EH (cell line): ENCODE measurements at regions not wholly inside any gene's neighbourhood (a gene's known extent, or its start where the extent isn't known, plus 50 kb on each side); places are given as distances from the start of the nearest gene placed in this dataset.

ENCODE experiments used
- DNase-seq: peaks from one replicate; pipeline ENCODE4 v3.0.0-alpha.2; 2015; ENCODE audit warnings: low read depth

GRCh38 chr6:6891949-6892461 lies 215.8 kb upstream of the RREB1 start:
- DNase-seq = no peak

DNA sequence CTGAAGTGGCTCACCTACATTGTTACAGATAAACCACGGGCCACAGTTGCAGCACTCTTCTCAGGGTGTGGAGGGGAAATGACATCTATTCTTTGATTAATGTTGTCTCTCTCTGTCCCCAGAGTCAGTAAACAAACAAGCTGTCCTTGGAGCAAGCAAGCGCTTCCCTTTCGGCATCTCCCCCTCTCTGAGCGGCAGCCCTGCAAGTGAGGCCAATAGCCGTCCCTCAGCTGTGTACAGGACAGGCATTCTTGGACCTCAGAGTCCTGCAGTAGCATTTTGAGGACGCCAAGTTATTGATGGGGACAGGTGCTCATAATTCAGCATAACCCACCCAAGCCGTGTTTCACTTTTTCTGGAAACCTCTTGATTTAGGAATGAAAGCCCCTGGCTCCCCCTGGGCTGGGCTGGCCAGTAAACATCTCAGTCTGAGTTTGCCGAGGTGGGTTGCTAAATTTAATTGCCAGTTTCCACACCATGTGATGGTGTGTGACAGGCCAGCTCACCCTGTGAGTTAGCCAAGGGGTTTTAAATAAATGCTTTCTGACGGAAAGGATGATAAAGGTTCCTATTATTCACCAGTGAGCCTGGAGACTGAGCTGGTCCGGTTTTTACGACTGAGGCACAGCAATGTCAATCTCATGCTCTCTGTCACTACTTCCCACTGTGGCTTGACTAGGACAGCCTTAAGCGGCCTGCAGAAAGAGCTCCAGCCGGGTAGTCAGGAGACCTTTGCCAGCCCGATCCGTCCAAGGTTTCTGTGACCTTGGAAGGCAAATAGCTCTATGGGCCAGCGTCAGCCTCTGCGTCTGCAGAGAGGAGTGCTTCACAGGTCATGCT lies 214.8 kb upstream of the RREB1 start:
- no peak for DNase-seq

- DNase-seq = no peak
Observed at GRCh38 chr6:6893701-6894100, 214.1 kb upstream of the RREB1 start.

DNA sequence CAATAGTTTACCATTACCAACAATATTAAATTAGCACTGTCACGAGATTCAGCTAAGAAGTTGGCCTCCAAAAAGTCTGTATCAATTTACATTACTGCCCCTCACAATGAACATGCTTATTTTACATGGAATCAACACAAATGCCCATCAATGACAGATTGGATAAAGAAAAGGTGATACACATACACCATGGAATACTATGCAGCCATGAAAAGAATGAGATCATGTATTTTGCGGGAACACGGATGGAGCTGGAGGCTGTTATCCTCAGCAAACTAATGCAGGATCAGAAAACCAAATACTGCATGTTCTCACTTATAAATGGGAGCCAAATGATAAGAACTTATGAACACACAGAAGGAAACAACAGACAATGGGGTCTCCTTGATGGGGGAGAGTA lies 211.8 kb upstream of the RREB1 start:
- no peak for DNase-seq

GRCh38 chr6:6897140-6897539 lies 210.6 kb upstream of the RREB1 start:
- DNase-seq = no peak

GRCh38 chr6:6900569-6901204 lies 207.1 kb upstream of the RREB1 start:
- no peak for DNase-seq

GRCh38 chr6:6901205-6901719 lies 206.5 kb upstream of the RREB1 start:
- no peak for DNase-seq

GRCh38 chr6:6901945-6902344 lies 205.8 kb upstream of the RREB1 start:
- DNase-seq = no peak

- no peak for DNase-seq
Observed at GRCh38 chr6:6905961-6906518, 201.7 kb upstream of the RREB1 start.

DNA sequence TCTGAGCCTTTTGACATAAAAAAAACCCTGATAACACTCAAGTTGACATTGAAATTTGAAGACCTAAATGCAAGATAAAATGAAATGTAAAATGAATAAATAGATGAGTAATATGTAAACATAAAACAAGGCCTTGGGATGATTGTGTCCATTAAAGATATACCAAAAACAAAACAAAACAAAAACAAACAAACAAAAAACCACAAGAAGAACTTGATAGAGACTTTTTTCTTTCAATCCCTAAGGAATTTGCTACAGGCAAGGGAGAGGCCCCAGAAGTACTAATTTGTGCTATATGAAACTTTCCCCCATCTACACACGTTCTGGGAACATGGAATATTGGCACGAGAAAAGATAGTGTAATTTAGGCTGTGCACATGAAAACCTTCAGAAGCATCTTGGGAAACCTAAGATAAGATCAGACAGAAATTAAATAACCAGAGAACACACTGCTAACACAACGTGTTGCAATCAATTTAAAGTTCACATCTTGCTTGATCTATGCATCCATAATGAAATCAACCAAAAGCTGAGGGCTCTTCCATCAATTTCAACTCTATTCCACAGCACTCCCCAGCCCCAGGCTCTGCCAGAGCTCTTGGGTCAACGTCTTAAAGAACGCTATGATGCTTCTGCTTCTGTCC lies 201.1 kb upstream of the RREB1 start:
- DNase-seq = no peak

- DNase-seq = no peak
Observed at GRCh38 chr6:6907286-6907685, 200.5 kb upstream of the RREB1 start.

DNA sequence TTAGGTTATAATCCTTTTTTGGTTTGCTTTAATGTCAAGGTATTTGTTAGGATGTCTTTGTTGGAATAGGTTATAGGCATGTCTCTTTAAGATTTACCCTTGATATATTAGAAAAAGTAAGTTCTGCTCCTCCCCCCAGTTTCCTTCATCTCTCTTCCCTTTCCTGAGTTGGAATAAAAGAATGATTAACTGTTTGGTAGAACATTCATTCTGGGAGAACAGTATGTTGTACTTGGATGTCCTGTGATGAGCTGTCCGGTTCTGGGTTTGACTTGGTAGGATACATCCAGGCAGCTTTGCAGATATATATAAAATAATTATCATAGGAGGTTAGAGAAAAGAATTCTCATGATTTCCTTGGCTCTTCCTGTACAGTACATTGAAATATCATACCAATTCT lies 199.6 kb upstream of the RREB1 start:
- no peak for DNase-seq

DNA sequence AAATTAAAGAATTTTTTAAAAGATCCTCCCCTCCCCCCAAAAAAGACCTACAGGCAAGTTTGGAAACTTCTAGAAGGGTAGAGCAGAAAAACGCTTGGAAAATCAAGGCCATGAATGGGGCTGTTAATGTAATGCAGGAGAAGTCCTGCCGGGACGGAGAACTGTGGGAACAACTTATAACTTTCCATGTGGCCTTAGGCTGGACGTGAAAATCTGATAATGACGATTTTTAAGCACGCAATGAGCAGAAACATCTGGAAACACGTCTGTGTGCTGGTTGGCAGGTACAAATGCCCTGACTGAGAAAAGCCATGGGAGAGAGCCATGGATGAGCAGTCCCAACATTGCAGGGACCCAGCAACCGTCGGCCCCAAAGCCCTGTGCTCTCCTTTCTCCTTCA lies 198.7 kb upstream of the RREB1 start:
- no peak for DNase-seq

GRCh38 chr6:6910734-6911295 lies 196.9 kb upstream of the RREB1 start:
- no peak for DNase-seq

GRCh38 chr6:6911391-6911790 lies 196.4 kb upstream of the RREB1 start:
- no peak for DNase-seq

DNA sequence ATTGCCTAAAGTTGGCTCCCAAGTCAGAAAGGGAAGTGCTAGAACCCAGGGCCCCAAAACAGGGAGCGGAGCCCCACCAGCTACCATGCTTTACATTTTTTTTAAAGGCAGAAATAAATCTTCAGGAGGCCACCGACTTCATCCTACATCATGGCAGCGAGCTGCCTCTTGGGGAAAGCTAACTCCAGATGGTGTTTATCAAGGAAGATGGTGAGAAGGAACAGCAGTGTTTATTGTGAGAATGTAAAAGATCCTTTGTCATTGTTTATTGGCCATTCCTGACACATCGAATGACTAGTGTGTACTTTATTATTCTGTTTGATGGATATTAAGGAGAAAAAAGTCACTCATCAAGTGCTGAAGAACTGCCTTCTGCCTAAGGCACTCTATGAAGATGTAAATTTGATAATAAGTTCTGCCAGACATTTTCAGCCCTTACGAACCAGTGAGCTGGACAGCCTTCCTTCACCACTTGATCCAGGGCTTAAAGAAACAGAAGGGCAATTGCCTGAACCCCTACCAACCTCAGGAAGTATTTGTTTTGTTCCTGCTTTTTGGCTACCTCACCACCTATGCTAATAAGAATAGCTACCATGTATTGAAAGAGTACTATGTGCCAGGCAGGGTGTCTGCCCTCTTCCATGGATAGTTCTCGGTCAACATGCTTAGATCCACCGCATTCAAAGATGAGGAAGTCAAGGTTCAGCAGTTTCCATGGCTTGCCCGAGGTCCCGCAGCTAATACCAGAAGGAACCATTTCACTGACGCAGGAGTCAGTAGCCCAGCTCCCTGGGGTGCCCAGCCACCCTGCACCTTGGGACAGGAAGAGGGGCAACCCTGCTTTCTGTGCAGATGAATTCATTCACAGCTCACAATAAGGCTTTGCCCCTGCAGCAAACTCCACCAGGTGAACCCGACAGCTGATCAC lies 194.7 kb upstream of the RREB1 start:
- DNase-seq = no peak

- no peak for DNase-seq
Observed at GRCh38 chr6:6915219-6915618, 192.5 kb upstream of the RREB1 start.

- DNase-seq = peak; percentile 52
Observed at GRCh38 chr6:6915813-6916547, 191.8 kb upstream of the RREB1 start.

GRCh38 chr6:6916598-6916997 lies 191.2 kb upstream of the RREB1 start:
- no peak for DNase-seq
